K562 (cell line): ENCODE measurements at regions not wholly inside any gene's neighbourhood (a gene's known extent, or its start where the extent isn't known, plus 50 kb on each side); places are given as distances from the start of the nearest gene placed in this dataset.
A peak's percentile ranks its signal among the peaks of the same experiment; 100 is the strongest.

Experiments
- ATAC-seq: fragments of 200-7000 bp; cut with Tn5 transposase; 3 replicates; pipeline ENCODE4 v1.9.1; 2020; ENCODE audit warnings: moderate library complexity
- BruUV-seq: library from RNA; stranded (reverse); fragments of 400-500 nt; replicated peaks from 2 replicates; lab custom pipeline; 2021; lab: Mats Ljungman, UMichigan
- CTCF ChIA-PET: fragments of 300-600 bp; formaldehyde crosslinking; extraction: SDS; loops from one replicate; lab custom pipeline; 2021; ENCODE audit warnings: low intra/inter-chr PET ratio; lab: Yijun Ruan, JAX
- POLR2A ChIA-PET: fragments of 300-600, 350-650 bp; sonication (Branson Sonifier 250); formaldehyde crosslinking; extraction: SDS; loops from one replicate; lab custom pipeline; 2021; ENCODE audit warnings: antibody characterized with exemption, inconsistent platforms; lab: Yijun Ruan, JAX
- DNase-seq, 4 experiments: peaks; one replicate each; pipeline versions ENCODE4 v3.0.0 to v3.0.0-alpha.2; 2011 to 2018; ENCODE audit warnings: low spot score in 3 of 4, mixed read lengths in 3 of 4; ENCODE audit errors: extremely low read depth in 1 of 4
- FAIRE-seq: peaks from 2 replicates; lab custom pipeline; 2011; peaks lifted over from hg19 to GRCh38; lab: Jason Lieb, UNC
- H2AFZ ChIP-seq: 2 replicates; pipeline ENCODE4 v1.6.0; 2011; ENCODE audit warnings: low read depth, low read length, control low read depth, inconsistent platforms
- H3K27ac ChIP-seq: fragments of 200-600 bp; 3 replicates; pipeline ENCODE4 v1.8.0; 2011; ENCODE audit warnings: low read depth, mild to moderate bottlenecking, control low read depth, inconsistent platforms, low read length, moderate library complexity, mixed read lengths; ENCODE audit errors: extremely low read depth
- H3K27me3 ChIP-seq, 2 experiments: fragments of 300-600 bp in 1 of 2; 2 replicates in 1 of 2; 3 replicates in 1 of 2; pipeline versions ENCODE4 v1.6.0 to v1.8.0; 2011; ENCODE audit warnings: inconsistent platforms in 2 of 2, low read length in 2 of 2, mild to moderate bottlenecking in 1 of 2, mixed read lengths in 1 of 2, moderate library complexity in 1 of 2; ENCODE audit not compliant: control insufficient read depth in 2 of 2, insufficient read depth in 2 of 2
- H3K36me3 ChIP-seq: fragments of 300-600 bp; 3 replicates; pipeline ENCODE4 v1.8.0; 2011; ENCODE audit warnings: mild to moderate bottlenecking, low read length, inconsistent platforms; ENCODE audit not compliant: control insufficient read depth, insufficient read depth
- H3K4me1 ChIP-seq, 2 experiments: fragments of 200-600 bp in 1 of 2; replicated peaks in 1 of 2; 2 replicates in 1 of 2; 3 replicates in 1 of 2; pipeline versions ENCODE4 v1.5.1 to v1.8.0; 2011; ENCODE audit warnings: inconsistent platforms in 2 of 2, low read length in 2 of 2, mild to moderate bottlenecking in 1 of 2, mixed read lengths in 1 of 2, moderate library complexity in 1 of 2; ENCODE audit not compliant: control insufficient read depth in 2 of 2, insufficient read depth in 2 of 2
- H3K4me2 ChIP-seq: 2 replicates; pipeline ENCODE4 v1.6.1; 2011; ENCODE audit warnings: low read length, control low read depth, inconsistent platforms, mixed read lengths; ENCODE audit not compliant: insufficient read depth
- H3K4me3 ChIP-seq: fragments of 200-600 bp; sonication (generic), shearing (Covaris generic); 2 replicates; pipeline ENCODE4 v1.5.1; 2016; ENCODE audit warnings: control low read depth, inconsistent platforms
- H3K79me2 ChIP-seq: fragments of 200-600 bp; 3 replicates; pipeline ENCODE4 v1.8.0; 2011; ENCODE audit warnings: low read length, inconsistent platforms; ENCODE audit not compliant: control insufficient read depth, insufficient read depth
- H3K9ac ChIP-seq, 2 experiments: 2 replicates each; pipeline versions ENCODE4 v1.6.0 to v1.6.1; 2011; ENCODE audit warnings: low read depth in 2 of 2, low read length in 2 of 2, control low read depth in 1 of 2, inconsistent platforms in 1 of 2, mild to moderate bottlenecking in 1 of 2, mixed read lengths in 1 of 2; ENCODE audit not compliant: insufficient read depth in 1 of 2
- H3K9me1 ChIP-seq: one replicate; pipeline ENCODE4 v1.6.0; 2011; ENCODE audit warnings: inconsistent platforms, mild to moderate bottlenecking, low read length, moderate library complexity; ENCODE audit not compliant: control insufficient read depth, insufficient read depth
- H3K9me3 ChIP-seq: replicated peaks from 2 replicates; pipeline ENCODE4 v1.5.1; 2011; ENCODE audit warnings: low read depth, low read length, inconsistent platforms; ENCODE audit not compliant: control insufficient read depth, insufficient read depth
- H4K20me1 ChIP-seq: replicated peaks from 2 replicates; pipeline ENCODE4 v1.6.1; 2011; ENCODE audit warnings: low read length, inconsistent platforms, mixed read lengths; ENCODE audit not compliant: control insufficient read depth, insufficient read depth
- CBX1 ChIP-seq: sonication (generic); IDR thresholded peaks from 2 replicates; pipeline ENCODE4 v1.6.1; 2016; ENCODE audit warnings: antibody characterized with exemption, low read depth, mild to moderate bottlenecking
- CBX3 ChIP-seq, 2 experiments: IDR thresholded peaks; 1 replicate in 1 of 2; 2 replicates in 1 of 2; pipeline ENCODE4 v1.6.1; 2012; ENCODE audit warnings: inconsistent platforms in 2 of 2, low read length in 2 of 2, borderline replicate concordance in 1 of 2, control low read depth in 1 of 2
- CEBPG ChIP-seq, 3 experiments: fragments of 200-800 bp in 1 of 3; sonication (Bioruptor generic) in 1 of 3; sonication (generic) in 1 of 3; formaldehyde crosslinking in 1 of 3; IDR thresholded peaks in 2 of 3; conservative IDR thresholded peaks in 1 of 3; 2 replicates each; pipeline versions ENCODE4 v1.6.1 to v1.8.0; 2016 to 2022; ENCODE audit warnings: missing compliant biosample characterization in 2 of 3, missing genetic modification characterization in 2 of 3, mild to moderate bottlenecking in 1 of 3, missing genetic modification reagents in 1 of 3
- FOXA3 ChIP-seq, 2 experiments: fragments of 450-650 bp in 1 of 2; sonication (generic) in 1 of 2; formaldehyde crosslinking; IDR thresholded peaks in 1 of 2; conservative IDR thresholded peaks in 1 of 2; 2 replicates each; pipeline versions ENCODE4 v1.4.0 to v1.8.0; 2020 to 2022; ENCODE audit warnings: mild to moderate bottlenecking in 2 of 2, missing genetic modification reagents in 1 of 2
- SMAD1 ChIP-seq: fragments of 150-350 bp; IDR thresholded peaks from 2 replicates; pipeline ENCODE4 v1.6.1; 2014; ENCODE audit warnings: low read length, low read depth; ENCODE audit not compliant: partially characterized antibody
- SP2 ChIP-seq: IDR thresholded peaks from 2 replicates; pipeline ENCODE4 v1.6.1; 2011; ENCODE audit warnings: mild to moderate bottlenecking, low read depth, low read length, moderate library complexity; ENCODE audit not compliant: poor library complexity, severe bottlenecking; ENCODE audit errors: extremely low read depth
- ZNF408 ChIP-seq: fragments of 250-450 bp; sonication (Bioruptor Pico); IDR thresholded peaks from 2 replicates; pipeline ENCODE4 v1.4.0; 2020; ENCODE audit warnings: low read depth, mild to moderate bottlenecking, moderate library complexity
- ZNF445 ChIP-seq: fragments of 250-450 bp; sonication (Bioruptor Pico); IDR thresholded peaks from 2 replicates; pipeline ENCODE4 v1.4.0; 2020; ENCODE audit warnings: low read depth, mild to moderate bottlenecking, moderate library complexity
- WGBS: fragments of 100-300 bp; shearing (Covaris generic); methylation state at CpG from one replicate; pipeline ENCODE4 v1.1.6; 2016; ENCODE audit warnings: low coverage, mixed read lengths; ENCODE audit not compliant: insufficient coverage; ENCODE audit errors: missing lambda C conversion rate; 5-methylcytosine and 5-hydroxymethylcytosine counted together
- in situ Hi-C: fragments of 300-500 bp; cut with MboI; formaldehyde crosslinking; loops from 4 replicates; pipeline ENCODE4 v1.15.0; 2018; ENCODE audit warnings: inconsistent platforms, mixed read lengths
- intact Hi-C: fragments of 100-400 bp; cut with micrococcal nuclease; formaldehyde crosslinking; loops from 2 replicates; pipeline ENCODE4 v1.14.2; 2022
- TF ChIP-seq, protein P1 (sequence below): sonication (generic); formaldehyde crosslinking; IDR thresholded peaks from 2 replicates; pipeline ENCODE4 v1.9.0; 2022; ENCODE audit warnings: mild to moderate bottlenecking, missing genetic modification reagents
- TF ChIP-seq, protein P2 (sequence below): fragments of 450-650 bp; conservative IDR thresholded peaks from 2 replicates; pipeline ENCODE4 v1.6.1; 2016; ENCODE audit warnings: missing genetic modification characterization, low read depth, mild to moderate bottlenecking, missing compliant biosample characterization, moderate library complexity

DNA sequence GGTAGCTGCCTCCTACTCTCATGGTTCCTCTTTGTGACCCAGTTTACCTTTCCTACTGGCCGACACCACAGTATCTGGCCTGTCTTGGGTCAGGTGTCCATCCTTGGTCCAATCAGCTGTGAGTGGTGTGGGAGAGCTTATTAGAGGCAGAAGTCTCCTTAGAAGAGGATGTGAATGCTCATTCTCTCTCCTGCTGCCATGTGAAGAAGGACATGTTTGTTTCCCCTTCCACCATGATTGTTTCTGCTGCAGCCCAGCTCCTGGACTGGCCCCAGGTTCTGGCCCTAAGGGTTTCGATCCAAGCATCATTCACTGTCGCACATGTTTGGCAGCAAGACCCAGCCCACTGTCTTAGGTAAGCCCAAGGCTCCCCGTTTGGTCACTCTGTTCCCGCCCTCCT is 55.3 kb upstream of the TGIF1 start:
- no peak overlapping the region for H3K27ac ChIP-seq
- intact Hi-C loops = no loop called here
- H3K9me1 ChIP-seq = no peaks in the 10 kb centered on the region
- H3K9ac ChIP-seq = no peak overlapping the region
- H3K4me3 ChIP-seq = no peak overlapping the region
- 30% methylated on average over 5 of the region's 5 CpGs for WGBS
- DNase-seq (no peak), ATAC-seq (no peak)
- CTCF ChIA-PET = no interaction called here
- no peaks in the 10 kb centered on the region for H3K4me1 ChIP-seq
- in situ Hi-C loops = no loop called here
- no peak overlapping the region for H3K4me2 ChIP-seq
- no peaks in the 10 kb centered on the region for H4K20me1 ChIP-seq
- POLR2A ChIA-PET = interaction anchor here (0.6 to 2.3 kb wide), 4 partner anchors 8 to 203 kb away, joined by 3 to 9 read pairs (median 5); no protein-coding TSS in a partner anchor
- TF ChIP-seq, protein P1, sequence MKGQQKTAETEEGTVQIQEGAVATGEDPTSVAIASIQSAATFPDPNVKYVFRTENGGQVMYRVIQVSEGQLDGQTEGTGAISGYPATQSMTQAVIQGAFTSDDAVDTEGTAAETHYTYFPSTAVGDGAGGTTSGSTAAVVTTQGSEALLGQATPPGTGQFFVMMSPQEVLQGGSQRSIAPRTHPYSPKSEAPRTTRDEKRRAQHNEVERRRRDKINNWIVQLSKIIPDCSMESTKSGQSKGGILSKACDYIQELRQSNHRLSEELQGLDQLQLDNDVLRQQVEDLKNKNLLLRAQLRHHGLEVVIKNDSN (CRISPR knock-in tag) = 0 out of 2 replicates have a peak, but pooled peaks have one; percentile 18
- TF ChIP-seq CBX3 (IDR thresholded peaks at IDR 0.05; ENCODE audit: borderline replicate concordance in 1 of 2, low read length in 2 of 2) = 0 out of 3 replicates have a peak, but pooled peaks of 1 of the 2 experiments have one; percentile 23
- TF ChIP-seq FOXA3 (CRISPR knock-in tag; conservative IDR thresholded peaks at IDR 0.05 in 1 of 2, IDR thresholded peaks at IDR 0.05 in 1 of 2) = no peak
- TF ChIP-seq, all 486 proteins: peak for 2
- Histone ChIP-seq H3K79me2 (no peaks in the 10 kb centered on the region), H3K9me3 (no peaks in the 10 kb centered on the region), H3K36me3 (no peaks in the 10 kb centered on the region), H2AFZ (no peak overlapping the region), H3K27me3 (peaks cover 0 to 4% of the 10 kb centered on the region in 2 experiments; a peak in 1 of 5 replicates)
- BruUV-seq = no TSS peak
- no peak for FAIRE-seq

DNA sequence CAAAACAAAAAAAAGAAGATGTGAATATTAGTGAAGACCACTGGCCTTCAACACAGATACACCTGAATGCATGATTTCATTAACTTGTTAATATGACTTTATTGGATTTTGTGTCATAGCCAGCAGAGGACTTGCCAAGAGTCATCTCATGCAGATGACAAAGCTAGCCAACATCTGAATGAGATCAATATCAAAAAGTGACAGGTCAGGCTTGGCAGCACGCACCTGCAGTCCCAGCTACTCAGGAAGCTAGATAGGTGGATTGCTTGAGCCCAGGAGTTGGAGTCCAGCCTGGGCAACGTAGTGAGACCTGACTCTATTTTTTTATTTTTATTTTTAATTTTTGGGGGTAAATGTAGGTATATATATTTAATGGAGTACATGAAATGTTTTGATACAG is 54.5 kb upstream of the TGIF1 start:
- H3K4me3 ChIP-seq = no peak overlapping the region
- WGBS = 25% methylated on average over 2 of the region's 2 CpGs
- no peak overlapping the region for H3K27ac ChIP-seq
- no peaks in the 10 kb centered on the region for H3K4me1 ChIP-seq
- H3K4me2 ChIP-seq = no peak overlapping the region
- peaks cover 0 to 4% of the 10 kb centered on the region in 2 experiments; a peak in 1 of 5 replicates for H3K27me3 ChIP-seq
- no peaks in the 10 kb centered on the region for H3K9me1 ChIP-seq
- H2AFZ ChIP-seq = no peak overlapping the region
- ATAC-seq (no peak), DNase-seq (no peak), FAIRE-seq (no peak)
- ChIA-PET CTCF (no interaction called here), POLR2A (interaction anchor here (1.2 kb wide), 1 partner anchor 66 kb away, joined by 4 read pairs; no protein-coding TSS in a partner anchor)
- H3K79me2 ChIP-seq = no peaks in the 10 kb centered on the region
- no peaks in the 10 kb centered on the region for H3K36me3 ChIP-seq
- no TSS peak for BruUV-seq
- H3K9ac ChIP-seq = no peak overlapping the region
- H3K9me3 ChIP-seq = no peaks in the 10 kb centered on the region
- H4K20me1 ChIP-seq = no peaks in the 10 kb centered on the region
- in situ Hi-C loops (no loop called here), intact Hi-C loops (no loop called here)
- TF ChIP-seq ZNF408 (CRISPR knock-in tag) (no peak), SP2 (no peak), CEBPG (CRISPR knock-in tag; IDR thresholded peaks at IDR 0.05) (no peak), CEBPG (tag; conservative IDR thresholded peaks at IDR 0.05 in 1 of 2, IDR thresholded peaks at IDR 0.05 in 1 of 2) (no peak), CBX1 (no peak), ZNF445 (no peak), SMAD1 (no peak)
- TF ChIP-seq, protein P2, sequence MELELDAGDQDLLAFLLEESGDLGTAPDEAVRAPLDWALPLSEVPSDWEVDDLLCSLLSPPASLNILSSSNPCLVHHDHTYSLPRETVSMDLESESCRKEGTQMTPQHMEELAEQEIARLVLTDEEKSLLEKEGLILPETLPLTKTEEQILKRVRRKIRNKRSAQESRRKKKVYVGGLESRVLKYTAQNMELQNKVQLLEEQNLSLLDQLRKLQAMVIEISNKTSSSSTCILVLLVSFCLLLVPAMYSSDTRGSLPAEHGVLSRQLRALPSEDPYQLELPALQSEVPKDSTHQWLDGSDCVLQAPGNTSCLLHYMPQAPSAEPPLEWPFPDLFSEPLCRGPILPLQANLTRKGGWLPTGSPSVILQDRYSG (tag) = no peak
